ENCODE measurements at regions not wholly inside any gene's neighbourhood (a gene's known extent, or its start where the extent isn't known, plus 50 kb on each side); places are given as distances from the start of the nearest gene placed in this dataset.

DNA sequence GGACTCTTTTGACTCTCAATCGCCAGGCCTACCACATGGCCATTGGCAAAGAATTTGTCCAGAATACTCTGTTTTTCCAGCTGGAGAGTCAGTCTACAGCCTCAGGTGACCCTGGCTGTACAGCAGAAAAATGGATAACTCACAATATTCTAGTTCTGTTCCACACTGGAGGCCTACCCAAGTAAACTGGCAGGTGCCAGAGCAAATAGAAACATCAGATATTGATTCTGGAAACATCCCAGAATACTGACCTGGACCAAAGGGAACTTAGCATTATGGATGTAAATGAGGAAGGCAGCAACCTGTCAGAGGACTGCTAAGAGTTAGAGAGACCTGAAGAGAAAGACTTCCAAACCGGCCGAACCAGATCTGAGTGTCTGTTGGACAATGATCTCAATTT lies 147.9 kb upstream of the SMAD1 start:
- TF ChIP-seq, protein P1, sequence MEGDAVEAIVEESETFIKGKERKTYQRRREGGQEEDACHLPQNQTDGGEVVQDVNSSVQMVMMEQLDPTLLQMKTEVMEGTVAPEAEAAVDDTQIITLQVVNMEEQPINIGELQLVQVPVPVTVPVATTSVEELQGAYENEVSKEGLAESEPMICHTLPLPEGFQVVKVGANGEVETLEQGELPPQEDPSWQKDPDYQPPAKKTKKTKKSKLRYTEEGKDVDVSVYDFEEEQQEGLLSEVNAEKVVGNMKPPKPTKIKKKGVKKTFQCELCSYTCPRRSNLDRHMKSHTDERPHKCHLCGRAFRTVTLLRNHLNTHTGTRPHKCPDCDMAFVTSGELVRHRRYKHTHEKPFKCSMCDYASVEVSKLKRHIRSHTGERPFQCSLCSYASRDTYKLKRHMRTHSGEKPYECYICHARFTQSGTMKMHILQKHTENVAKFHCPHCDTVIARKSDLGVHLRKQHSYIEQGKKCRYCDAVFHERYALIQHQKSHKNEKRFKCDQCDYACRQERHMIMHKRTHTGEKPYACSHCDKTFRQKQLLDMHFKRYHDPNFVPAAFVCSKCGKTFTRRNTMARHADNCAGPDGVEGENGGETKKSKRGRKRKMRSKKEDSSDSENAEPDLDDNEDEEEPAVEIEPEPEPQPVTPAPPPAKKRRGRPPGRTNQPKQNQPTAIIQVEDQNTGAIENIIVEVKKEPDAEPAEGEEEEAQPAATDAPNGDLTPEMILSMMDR (IDR thresholded peaks at IDR 0.05): no peak
- TF ChIP-seq POLR2A (IDR thresholded peaks at IDR 0.05) (no peak), POLR2AphosphoS5 (IDR thresholded peaks at IDR 0.05) (no peak)

Measured in stomach (tissue), 4 donors.